Astrocyte (in vitro differentiated cells and primary cell): ENCODE measurements at regions not wholly inside any gene's neighbourhood (a gene's known extent, or its start where the extent isn't known, plus 50 kb on each side); places are given as distances from the start of the nearest gene placed in this dataset.

Experiments used
- EZH2 ChIP-seq: IDR thresholded peaks from 2 replicates; pipeline ENCODE4 v1.6.1; 2012; ENCODE audit warnings: mild to moderate bottlenecking, low read length, inconsistent platforms; ENCODE audit not compliant: insufficient read depth
- TF ChIP-seq, protein P1 (sequence below): IDR thresholded peaks from 2 replicates; pipeline ENCODE4 v1.5.1; 2011; ENCODE audit warnings: low read depth, mild to moderate bottlenecking, inconsistent platforms, low read length, moderate library complexity; ENCODE audit not compliant: insufficient read depth

DNA sequence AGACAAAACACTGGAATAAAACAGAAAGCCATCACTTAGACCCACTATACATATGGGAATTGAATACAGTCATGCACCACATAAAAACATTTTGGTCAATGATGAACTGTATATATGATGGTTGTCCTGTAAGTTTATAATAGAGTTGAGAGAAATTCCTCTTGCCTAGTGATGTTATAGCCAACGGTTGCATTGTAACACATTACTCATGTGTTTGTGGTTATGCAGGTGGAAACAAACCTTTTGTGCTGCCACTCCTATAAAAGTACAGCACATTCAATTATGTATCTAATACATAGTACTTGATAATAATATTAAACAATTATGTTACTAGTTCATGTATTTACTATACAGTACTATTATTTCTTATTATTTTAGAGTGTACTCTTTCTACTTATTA, 381.2 kb upstream of the MBL2 start:
- no peak for TF ChIP-seq EZH2
- TF ChIP-seq, protein P1, sequence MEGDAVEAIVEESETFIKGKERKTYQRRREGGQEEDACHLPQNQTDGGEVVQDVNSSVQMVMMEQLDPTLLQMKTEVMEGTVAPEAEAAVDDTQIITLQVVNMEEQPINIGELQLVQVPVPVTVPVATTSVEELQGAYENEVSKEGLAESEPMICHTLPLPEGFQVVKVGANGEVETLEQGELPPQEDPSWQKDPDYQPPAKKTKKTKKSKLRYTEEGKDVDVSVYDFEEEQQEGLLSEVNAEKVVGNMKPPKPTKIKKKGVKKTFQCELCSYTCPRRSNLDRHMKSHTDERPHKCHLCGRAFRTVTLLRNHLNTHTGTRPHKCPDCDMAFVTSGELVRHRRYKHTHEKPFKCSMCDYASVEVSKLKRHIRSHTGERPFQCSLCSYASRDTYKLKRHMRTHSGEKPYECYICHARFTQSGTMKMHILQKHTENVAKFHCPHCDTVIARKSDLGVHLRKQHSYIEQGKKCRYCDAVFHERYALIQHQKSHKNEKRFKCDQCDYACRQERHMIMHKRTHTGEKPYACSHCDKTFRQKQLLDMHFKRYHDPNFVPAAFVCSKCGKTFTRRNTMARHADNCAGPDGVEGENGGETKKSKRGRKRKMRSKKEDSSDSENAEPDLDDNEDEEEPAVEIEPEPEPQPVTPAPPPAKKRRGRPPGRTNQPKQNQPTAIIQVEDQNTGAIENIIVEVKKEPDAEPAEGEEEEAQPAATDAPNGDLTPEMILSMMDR: no peak
